ENCODE measurements at regions not wholly inside any gene's neighbourhood (a gene's known extent, or its start where the extent isn't known, plus 50 kb on each side); places are given as distances from the start of the nearest gene placed in this dataset.
A peak's percentile ranks its signal among the peaks of the same experiment; 100 is the strongest.

DNA sequence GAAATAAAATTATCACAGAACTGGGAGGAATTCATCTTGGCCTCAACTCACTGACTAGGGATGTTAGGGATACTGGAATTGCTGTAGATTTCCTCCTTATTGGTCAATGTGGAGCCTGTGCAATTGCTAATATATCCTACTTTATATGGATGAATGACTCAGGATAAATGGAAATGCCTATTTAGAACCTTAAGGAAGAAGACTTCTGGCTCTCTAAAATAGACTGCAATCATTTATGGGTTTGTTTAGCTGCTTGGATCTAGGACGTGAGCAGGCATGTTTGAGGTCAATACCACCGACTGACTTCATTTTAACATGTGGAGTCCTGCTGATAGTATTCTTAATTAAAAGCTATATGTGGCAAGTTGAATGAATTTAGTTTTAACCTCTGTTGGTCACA is 1040.1 kb upstream of the LRRN3 start:
- TF ChIP-seq ZFP30 (CRISPR knock-in tag; IDR thresholded peaks at IDR 0.05) (no peak), ARNTL (CRISPR knock-in tag; IDR thresholded peaks at IDR 0.05; ENCODE audit: borderline replicate concordance, low read depth) (no peak), ZC3H10 (CRISPR knock-in tag; IDR thresholded peaks at IDR 0.05) (no peak), ZNF565 (CRISPR knock-in tag; conservative IDR thresholded peaks at IDR 0.05; ENCODE audit: low read depth) (no peak), TOX (CRISPR knock-in tag; IDR thresholded peaks at IDR 0.05; ENCODE audit: borderline replicate concordance) (no peak), CSDC2 (CRISPR knock-in tag; IDR thresholded peaks at IDR 0.05) (no peak), GLIS3 (CRISPR knock-in tag; IDR thresholded peaks at IDR 0.05) (no peak), RARB (CRISPR knock-in tag; IDR thresholded peaks at IDR 0.05) (no peak), ZNF70 (CRISPR knock-in tag; IDR thresholded peaks at IDR 0.05) (no peak), ZFP3 (CRISPR knock-in tag; IDR thresholded peaks at IDR 0.05) (no peak), BACH2 (CRISPR knock-in tag; IDR thresholded peaks at IDR 0.05; ENCODE audit: borderline replicate concordance) (no peak)
- TF ChIP-seq, protein P1, sequence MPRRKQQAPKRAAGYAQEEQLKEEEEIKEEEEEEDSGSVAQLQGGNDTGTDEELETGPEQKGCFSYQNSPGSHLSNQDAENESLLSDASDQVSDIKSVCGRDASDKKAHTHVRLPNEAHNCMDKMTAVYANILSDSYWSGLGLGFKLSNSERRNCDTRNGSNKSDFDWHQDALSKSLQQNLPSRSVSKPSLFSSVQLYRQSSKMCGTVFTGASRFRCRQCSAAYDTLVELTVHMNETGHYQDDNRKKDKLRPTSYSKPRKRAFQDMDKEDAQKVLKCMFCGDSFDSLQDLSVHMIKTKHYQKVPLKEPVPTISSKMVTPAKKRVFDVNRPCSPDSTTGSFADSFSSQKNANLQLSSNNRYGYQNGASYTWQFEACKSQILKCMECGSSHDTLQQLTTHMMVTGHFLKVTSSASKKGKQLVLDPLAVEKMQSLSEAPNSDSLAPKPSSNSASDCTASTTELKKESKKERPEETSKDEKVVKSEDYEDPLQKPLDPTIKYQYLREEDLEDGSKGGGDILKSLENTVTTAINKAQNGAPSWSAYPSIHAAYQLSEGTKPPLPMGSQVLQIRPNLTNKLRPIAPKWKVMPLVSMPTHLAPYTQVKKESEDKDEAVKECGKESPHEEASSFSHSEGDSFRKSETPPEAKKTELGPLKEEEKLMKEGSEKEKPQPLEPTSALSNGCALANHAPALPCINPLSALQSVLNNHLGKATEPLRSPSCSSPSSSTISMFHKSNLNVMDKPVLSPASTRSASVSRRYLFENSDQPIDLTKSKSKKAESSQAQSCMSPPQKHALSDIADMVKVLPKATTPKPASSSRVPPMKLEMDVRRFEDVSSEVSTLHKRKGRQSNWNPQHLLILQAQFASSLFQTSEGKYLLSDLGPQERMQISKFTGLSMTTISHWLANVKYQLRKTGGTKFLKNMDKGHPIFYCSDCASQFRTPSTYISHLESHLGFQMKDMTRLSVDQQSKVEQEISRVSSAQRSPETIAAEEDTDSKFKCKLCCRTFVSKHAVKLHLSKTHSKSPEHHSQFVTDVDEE (CRISPR knock-in tag; IDR thresholded peaks at IDR 0.05): no peak
- TF ChIP-seq, protein P2, sequence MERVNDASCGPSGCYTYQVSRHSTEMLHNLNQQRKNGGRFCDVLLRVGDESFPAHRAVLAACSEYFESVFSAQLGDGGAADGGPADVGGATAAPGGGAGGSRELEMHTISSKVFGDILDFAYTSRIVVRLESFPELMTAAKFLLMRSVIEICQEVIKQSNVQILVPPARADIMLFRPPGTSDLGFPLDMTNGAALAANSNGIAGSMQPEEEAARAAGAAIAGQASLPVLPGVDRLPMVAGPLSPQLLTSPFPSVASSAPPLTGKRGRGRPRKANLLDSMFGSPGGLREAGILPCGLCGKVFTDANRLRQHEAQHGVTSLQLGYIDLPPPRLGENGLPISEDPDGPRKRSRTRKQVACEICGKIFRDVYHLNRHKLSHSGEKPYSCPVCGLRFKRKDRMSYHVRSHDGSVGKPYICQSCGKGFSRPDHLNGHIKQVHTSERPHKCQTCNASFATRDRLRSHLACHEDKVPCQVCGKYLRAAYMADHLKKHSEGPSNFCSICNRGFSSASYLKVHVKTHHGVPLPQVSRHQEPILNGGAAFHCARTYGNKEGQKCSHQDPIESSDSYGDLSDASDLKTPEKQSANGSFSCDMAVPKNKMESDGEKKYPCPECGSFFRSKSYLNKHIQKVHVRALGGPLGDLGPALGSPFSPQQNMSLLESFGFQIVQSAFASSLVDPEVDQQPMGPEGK (CRISPR knock-in tag; IDR thresholded peaks at IDR 0.05; ENCODE audit: borderline replicate concordance): no peak
- no peak for ATAC-seq

DNA sequence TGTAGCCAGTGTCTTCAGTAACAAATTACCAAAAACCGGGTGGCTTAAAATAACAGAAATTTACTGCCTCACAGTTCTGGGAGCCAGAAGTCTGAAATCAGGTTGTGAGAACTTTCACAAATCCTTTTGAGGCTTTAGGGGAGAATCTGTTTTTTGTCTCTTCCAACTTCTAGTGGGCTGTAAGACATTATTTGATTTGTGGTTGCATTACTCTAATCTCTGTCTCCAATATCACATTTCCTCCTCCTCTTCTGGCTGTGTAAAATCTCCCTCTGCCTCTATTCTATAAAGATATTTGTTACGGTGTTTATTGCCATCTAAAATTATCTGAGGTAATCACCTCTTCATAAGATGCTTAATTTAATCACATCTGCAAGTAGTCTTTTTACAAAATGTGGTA is 1039.6 kb upstream of the LRRN3 start:
- TF ChIP-seq ZNF565 (CRISPR knock-in tag; conservative IDR thresholded peaks at IDR 0.05; ENCODE audit: low read depth): no peak
- no peak for TF ChIP-seq SNAI2 (CRISPR knock-in tag; IDR thresholded peaks at IDR 0.05)
- no peak for TF ChIP-seq RARB (CRISPR knock-in tag; IDR thresholded peaks at IDR 0.05)
- TF ChIP-seq, protein P3, sequence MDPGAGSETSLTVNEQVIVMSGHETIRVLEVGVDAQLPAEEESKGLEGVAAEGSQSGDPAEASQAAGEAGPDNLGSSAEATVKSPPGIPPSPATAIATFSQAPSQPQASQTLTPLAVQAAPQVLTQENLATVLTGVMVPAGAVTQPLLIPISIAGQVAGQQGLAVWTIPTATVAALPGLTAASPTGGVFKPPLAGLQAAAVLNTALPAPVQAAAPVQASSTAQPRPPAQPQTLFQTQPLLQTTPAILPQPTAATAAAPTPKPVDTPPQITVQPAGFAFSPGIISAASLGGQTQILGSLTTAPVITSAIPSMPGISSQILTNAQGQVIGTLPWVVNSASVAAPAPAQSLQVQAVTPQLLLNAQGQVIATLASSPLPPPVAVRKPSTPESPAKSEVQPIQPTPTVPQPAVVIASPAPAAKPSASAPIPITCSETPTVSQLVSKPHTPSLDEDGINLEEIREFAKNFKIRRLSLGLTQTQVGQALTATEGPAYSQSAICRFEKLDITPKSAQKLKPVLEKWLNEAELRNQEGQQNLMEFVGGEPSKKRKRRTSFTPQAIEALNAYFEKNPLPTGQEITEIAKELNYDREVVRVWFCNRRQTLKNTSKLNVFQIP (CRISPR knock-in tag; IDR thresholded peaks at IDR 0.05; ENCODE audit: borderline replicate concordance, low read depth): no peak
- TF ChIP-seq ZC3H10 (CRISPR knock-in tag; IDR thresholded peaks at IDR 0.05): no peak
- TF ChIP-seq, protein P1 (CRISPR knock-in tag; IDR thresholded peaks at IDR 0.05): peak; percentile 67; the same call in 1 of the 2 replicates
- TF ChIP-seq, protein P2 (CRISPR knock-in tag; IDR thresholded peaks at IDR 0.05; ENCODE audit: borderline replicate concordance): peak; percentile 77; the same call in 1 of the 2 replicates
- no peak for TF ChIP-seq OSR1 (CRISPR knock-in tag; IDR thresholded peaks at IDR 0.05)
- no peak for TF ChIP-seq ARNTL (CRISPR knock-in tag; IDR thresholded peaks at IDR 0.05; ENCODE audit: borderline replicate concordance, low read depth)
- peak; percentile 96 for TF ChIP-seq ISL1 (CRISPR knock-in tag; IDR thresholded peaks at IDR 0.05)
- peak; percentile 73 for TF ChIP-seq TCF4 (CRISPR knock-in tag; IDR thresholded peaks at IDR 0.05; ENCODE audit: borderline replicate concordance)
- peak; percentile 78 for TF ChIP-seq ESRRG (CRISPR knock-in tag; IDR thresholded peaks at IDR 0.05)
- no peak for TF ChIP-seq BACH2 (CRISPR knock-in tag; IDR thresholded peaks at IDR 0.05; ENCODE audit: borderline replicate concordance)
- TF ChIP-seq TOX (CRISPR knock-in tag; IDR thresholded peaks at IDR 0.05; ENCODE audit: borderline replicate concordance): no peak
- 0 out of 2 replicates have a peak, but pooled peaks have one; percentile 18 for TF ChIP-seq ZNF70 (CRISPR knock-in tag; IDR thresholded peaks at IDR 0.05)
- peak; percentile 95 for TF ChIP-seq GLIS3 (CRISPR knock-in tag; IDR thresholded peaks at IDR 0.05)
- no peak for TF ChIP-seq ZFP3 (CRISPR knock-in tag; IDR thresholded peaks at IDR 0.05)
- TF ChIP-seq ZNF8 (CRISPR knock-in tag; IDR thresholded peaks at IDR 0.05): no peak
- TF ChIP-seq CSDC2 (CRISPR knock-in tag; IDR thresholded peaks at IDR 0.05): 0 out of 2 replicates have a peak, but pooled peaks have one; percentile 49
- no peak for TF ChIP-seq ZFP30 (CRISPR knock-in tag; IDR thresholded peaks at IDR 0.05)
- TF ChIP-seq, protein P4, sequence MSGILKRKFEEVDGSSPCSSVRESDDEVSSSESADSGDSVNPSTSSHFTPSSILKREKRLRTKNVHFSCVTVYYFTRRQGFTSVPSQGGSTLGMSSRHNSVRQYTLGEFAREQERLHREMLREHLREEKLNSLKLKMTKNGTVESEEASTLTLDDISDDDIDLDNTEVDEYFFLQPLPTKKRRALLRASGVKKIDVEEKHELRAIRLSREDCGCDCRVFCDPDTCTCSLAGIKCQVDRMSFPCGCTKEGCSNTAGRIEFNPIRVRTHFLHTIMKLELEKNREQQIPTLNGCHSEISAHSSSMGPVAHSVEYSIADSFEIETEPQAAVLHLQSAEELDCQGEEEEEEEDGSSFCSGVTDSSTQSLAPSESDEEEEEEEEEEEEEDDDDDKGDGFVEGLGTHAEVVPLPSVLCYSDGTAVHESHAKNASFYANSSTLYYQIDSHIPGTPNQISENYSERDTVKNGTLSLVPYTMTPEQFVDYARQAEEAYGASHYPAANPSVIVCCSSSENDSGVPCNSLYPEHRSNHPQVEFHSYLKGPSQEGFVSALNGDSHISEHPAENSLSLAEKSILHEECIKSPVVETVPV (CRISPR knock-in tag; IDR thresholded peaks at IDR 0.05): no peak
- TF ChIP-seq PPARA (CRISPR knock-in tag; IDR thresholded peaks at IDR 0.05; ENCODE audit: borderline replicate concordance): no peak
- TF ChIP-seq, protein P5, sequence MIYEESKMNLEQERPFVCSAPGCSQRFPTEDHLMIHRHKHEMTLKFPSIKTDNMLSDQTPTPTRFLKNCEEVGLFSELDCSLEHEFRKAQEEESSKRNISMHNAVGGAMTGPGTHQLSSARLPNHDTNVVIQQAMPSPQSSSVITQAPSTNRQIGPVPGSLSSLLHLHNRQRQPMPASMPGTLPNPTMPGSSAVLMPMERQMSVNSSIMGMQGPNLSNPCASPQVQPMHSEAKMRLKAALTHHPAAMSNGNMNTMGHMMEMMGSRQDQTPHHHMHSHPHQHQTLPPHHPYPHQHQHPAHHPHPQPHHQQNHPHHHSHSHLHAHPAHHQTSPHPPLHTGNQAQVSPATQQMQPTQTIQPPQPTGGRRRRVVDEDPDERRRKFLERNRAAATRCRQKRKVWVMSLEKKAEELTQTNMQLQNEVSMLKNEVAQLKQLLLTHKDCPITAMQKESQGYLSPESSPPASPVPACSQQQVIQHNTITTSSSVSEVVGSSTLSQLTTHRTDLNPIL (CRISPR knock-in tag; IDR thresholded peaks at IDR 0.05; ENCODE audit: low read depth): peak; percentile 52; the same call in 1 of the 2 replicates
- no peak for ATAC-seq

Data from SK-N-SH treated with all-trans-retinoic acid at 6 μM for 48 hours (cell line).